ENCODE measurements at regions not wholly inside any gene's neighbourhood (a gene's known extent, or its start where the extent isn't known, plus 50 kb on each side); places are given as distances from the start of the nearest gene placed in this dataset.

DNA sequence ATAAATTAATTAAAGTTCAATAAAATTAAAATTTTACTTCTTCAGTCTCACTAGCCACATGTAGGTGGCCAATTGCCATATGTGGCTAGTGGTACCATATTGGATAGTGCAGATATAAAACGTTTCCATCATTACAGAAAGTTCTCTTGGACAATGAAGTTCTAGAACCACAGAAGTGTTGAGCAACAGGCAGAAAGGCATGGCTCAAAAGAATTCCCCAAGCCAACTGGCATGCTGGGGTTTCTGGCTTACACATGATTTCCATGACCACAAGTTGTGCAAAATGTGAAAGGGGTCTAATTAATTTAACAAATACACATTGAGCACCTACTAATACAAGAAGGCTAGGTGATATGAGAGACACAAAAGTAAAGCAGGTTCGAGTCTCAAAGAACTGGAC lies 72.2 kb upstream of the CDC42BPA start:
- H3K4me2 ChIP-seq (ENCODE audit: low read length) = no peak overlapping the region
- H3K4me3 ChIP-seq (ENCODE audit: low read length) = no peak overlapping the region
- TF ChIP-seq MXI1 (conservative IDR thresholded peaks at IDR 0.05; ENCODE audit: poor library complexity, severe bottlenecking) (no peak), RAD21 (conservative IDR thresholded peaks at IDR 0.05) (no peak), SMC3 (conservative IDR thresholded peaks at IDR 0.05; ENCODE audit: poor library complexity) (no peak), POLR2AphosphoS5 (IDR thresholded peaks at IDR 0.05) (no peak), TAF1 (IDR thresholded peaks at IDR 0.05; ENCODE audit: low read depth) (no peak), EP300 (conservative IDR thresholded peaks at IDR 0.05; ENCODE audit: poor library complexity, severe bottlenecking) (no peak), EZH2 (IDR thresholded peaks at IDR 0.05; ENCODE audit: borderline replicate concordance, insufficient read depth, low read length, poor library complexity, severe bottlenecking) (no peak)
- TF ChIP-seq, protein P1, sequence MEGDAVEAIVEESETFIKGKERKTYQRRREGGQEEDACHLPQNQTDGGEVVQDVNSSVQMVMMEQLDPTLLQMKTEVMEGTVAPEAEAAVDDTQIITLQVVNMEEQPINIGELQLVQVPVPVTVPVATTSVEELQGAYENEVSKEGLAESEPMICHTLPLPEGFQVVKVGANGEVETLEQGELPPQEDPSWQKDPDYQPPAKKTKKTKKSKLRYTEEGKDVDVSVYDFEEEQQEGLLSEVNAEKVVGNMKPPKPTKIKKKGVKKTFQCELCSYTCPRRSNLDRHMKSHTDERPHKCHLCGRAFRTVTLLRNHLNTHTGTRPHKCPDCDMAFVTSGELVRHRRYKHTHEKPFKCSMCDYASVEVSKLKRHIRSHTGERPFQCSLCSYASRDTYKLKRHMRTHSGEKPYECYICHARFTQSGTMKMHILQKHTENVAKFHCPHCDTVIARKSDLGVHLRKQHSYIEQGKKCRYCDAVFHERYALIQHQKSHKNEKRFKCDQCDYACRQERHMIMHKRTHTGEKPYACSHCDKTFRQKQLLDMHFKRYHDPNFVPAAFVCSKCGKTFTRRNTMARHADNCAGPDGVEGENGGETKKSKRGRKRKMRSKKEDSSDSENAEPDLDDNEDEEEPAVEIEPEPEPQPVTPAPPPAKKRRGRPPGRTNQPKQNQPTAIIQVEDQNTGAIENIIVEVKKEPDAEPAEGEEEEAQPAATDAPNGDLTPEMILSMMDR (IDR thresholded peaks at IDR 0.05; ENCODE audit: poor library complexity, severe bottlenecking) = no peak
- TF ChIP-seq, protein P2, sequence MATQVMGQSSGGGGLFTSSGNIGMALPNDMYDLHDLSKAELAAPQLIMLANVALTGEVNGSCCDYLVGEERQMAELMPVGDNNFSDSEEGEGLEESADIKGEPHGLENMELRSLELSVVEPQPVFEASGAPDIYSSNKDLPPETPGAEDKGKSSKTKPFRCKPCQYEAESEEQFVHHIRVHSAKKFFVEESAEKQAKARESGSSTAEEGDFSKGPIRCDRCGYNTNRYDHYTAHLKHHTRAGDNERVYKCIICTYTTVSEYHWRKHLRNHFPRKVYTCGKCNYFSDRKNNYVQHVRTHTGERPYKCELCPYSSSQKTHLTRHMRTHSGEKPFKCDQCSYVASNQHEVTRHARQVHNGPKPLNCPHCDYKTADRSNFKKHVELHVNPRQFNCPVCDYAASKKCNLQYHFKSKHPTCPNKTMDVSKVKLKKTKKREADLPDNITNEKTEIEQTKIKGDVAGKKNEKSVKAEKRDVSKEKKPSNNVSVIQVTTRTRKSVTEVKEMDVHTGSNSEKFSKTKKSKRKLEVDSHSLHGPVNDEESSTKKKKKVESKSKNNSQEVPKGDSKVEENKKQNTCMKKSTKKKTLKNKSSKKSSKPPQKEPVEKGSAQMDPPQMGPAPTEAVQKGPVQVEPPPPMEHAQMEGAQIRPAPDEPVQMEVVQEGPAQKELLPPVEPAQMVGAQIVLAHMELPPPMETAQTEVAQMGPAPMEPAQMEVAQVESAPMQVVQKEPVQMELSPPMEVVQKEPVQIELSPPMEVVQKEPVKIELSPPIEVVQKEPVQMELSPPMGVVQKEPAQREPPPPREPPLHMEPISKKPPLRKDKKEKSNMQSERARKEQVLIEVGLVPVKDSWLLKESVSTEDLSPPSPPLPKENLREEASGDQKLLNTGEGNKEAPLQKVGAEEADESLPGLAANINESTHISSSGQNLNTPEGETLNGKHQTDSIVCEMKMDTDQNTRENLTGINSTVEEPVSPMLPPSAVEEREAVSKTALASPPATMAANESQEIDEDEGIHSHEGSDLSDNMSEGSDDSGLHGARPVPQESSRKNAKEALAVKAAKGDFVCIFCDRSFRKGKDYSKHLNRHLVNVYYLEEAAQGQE (IDR thresholded peaks at IDR 0.05; ENCODE audit: borderline replicate concordance) = no peak
- no peak overlapping the region for H3K9ac ChIP-seq (ENCODE audit: low read length)
- no peak overlapping the region for H3K27ac ChIP-seq (ENCODE audit: low read length)
- no peak overlapping the region for H2AFZ ChIP-seq (ENCODE audit: low read depth, low read length)
- no peaks in the 10 kb centered on the region for H3K36me3 ChIP-seq (ENCODE audit: insufficient read depth, low read length)
- H3K9me2 ChIP-seq (ENCODE audit: insufficient read depth, low read length) = no peaks in the 10 kb centered on the region
- H3K27me3 ChIP-seq (ENCODE audit: insufficient read depth, low read depth, low read length) = no peaks in the 10 kb centered on the region
- H3F3A ChIP-seq (ENCODE audit: insufficient read depth, low read length, poor library complexity, severe bottlenecking) = no peaks in the 10 kb centered on the region
- no peaks in the 10 kb centered on the region for H4K20me1 ChIP-seq (ENCODE audit: insufficient read depth)
- no peaks in the 10 kb centered on the region for H3K79me2 ChIP-seq (replicated peaks; ENCODE audit: insufficient read depth, low read length)
- no peaks in the 10 kb centered on the region for H3K9me3 ChIP-seq (ENCODE audit: low read length)

DNA sequence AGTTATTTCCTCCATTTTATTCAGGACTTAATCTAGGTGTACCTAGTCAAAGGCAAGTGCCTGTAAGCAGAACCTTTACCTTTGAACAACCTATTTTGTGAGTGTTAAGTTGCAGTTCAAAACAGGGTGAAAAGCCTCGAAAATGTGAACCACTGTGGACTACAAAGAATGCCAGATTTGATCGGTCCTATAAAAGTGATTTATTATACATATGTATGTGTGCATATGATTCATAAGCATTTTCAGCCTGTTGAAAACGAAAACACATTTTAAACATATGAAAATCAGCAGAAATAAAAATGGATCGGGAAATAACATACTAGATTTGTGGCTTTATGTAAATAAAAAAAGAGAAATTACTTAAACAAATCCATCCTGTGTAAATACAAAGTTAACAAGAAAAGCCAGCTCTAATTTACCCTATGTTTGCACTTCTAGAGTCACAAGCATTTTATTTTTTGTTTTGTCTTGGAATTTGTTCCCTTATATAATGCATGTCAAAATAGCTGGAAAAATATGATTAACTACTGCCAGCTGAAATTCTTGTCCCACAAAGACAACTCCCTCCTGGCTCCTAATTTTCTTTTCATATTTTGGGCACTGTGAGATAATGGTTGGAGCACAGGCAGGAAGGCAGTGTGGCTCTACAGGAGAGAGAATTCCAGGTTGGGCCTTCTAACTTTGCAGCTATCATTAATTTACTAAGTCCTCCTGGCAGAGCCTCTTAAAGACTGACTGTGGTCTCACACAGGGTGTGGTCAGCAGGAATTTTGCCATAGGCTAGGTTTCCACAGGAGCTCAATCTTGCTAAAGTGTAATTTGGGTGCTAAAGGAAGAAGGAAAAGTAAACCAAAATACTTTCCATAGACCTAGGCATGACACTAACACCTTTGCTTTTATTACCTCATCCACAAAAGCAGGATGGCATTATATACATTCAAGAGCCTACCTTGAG lies 70.2 kb upstream of the CDC42BPA start:
- no peaks in the 10 kb centered on the region for H3K9me3 ChIP-seq (ENCODE audit: low read length)
- TF ChIP-seq RAD21 (conservative IDR thresholded peaks at IDR 0.05) (no peak), POLR2AphosphoS5 (IDR thresholded peaks at IDR 0.05) (no peak), TAF1 (IDR thresholded peaks at IDR 0.05; ENCODE audit: low read depth) (no peak), MXI1 (conservative IDR thresholded peaks at IDR 0.05; ENCODE audit: poor library complexity, severe bottlenecking) (no peak), EP300 (conservative IDR thresholded peaks at IDR 0.05; ENCODE audit: poor library complexity, severe bottlenecking) (no peak)
- TF ChIP-seq, protein P1 (IDR thresholded peaks at IDR 0.05; ENCODE audit: poor library complexity, severe bottlenecking) = no peak
- TF ChIP-seq, protein P2 (IDR thresholded peaks at IDR 0.05; ENCODE audit: borderline replicate concordance) = no peak
- H3K4me2 ChIP-seq (ENCODE audit: low read length) = no peak overlapping the region
- H3K27ac ChIP-seq (ENCODE audit: low read length) = no peak overlapping the region
- no peaks in the 10 kb centered on the region for H3F3A ChIP-seq (ENCODE audit: insufficient read depth, low read length, poor library complexity, severe bottlenecking)
- no peak overlapping the region for H3K9ac ChIP-seq (ENCODE audit: low read length)
- H3K36me3 ChIP-seq (ENCODE audit: insufficient read depth, low read length) = no peaks in the 10 kb centered on the region
- H2AFZ ChIP-seq (ENCODE audit: low read depth, low read length) = no peak overlapping the region
- H3K9me2 ChIP-seq (ENCODE audit: insufficient read depth, low read length) = no peaks in the 10 kb centered on the region
- no peaks in the 10 kb centered on the region for H4K20me1 ChIP-seq (ENCODE audit: insufficient read depth)
- H3K4me3 ChIP-seq (ENCODE audit: low read length) = no peak overlapping the region
- H3K27me3 ChIP-seq (ENCODE audit: insufficient read depth, low read depth, low read length) = no peaks in the 10 kb centered on the region
- no peaks in the 10 kb centered on the region for H3K79me2 ChIP-seq (replicated peaks; ENCODE audit: insufficient read depth, low read length)

Measured in neural cell (in vitro differentiated cells).